HepG2 (cell line): ENCODE measurements at regions not wholly inside any gene's neighbourhood (a gene's known extent, or its start where the extent isn't known, plus 50 kb on each side); places are given as distances from the start of the nearest gene placed in this dataset.
A peak's percentile ranks its signal among the peaks of the same experiment; 100 is the strongest.

Source experiments
- ATF6 ChIP-seq: sonication (generic); formaldehyde crosslinking; conservative IDR thresholded peaks from 2 replicates; pipeline ENCODE4 v1.4.0; 2020; ENCODE audit warnings: missing genetic modification reagents
- BCL3 ChIP-seq: sonication (generic); formaldehyde crosslinking; IDR thresholded peaks from 2 replicates; pipeline ENCODE4 v1.5.1; 2020; ENCODE audit warnings: mild to moderate bottlenecking, missing genetic modification reagents, moderate library complexity
- FOXO4 ChIP-seq: sonication (generic); formaldehyde crosslinking; conservative IDR thresholded peaks from 2 replicates; pipeline ENCODE4 v1.8.1; 2023; ENCODE audit warnings: missing genetic modification reagents
- RBM39 ChIP-seq: fragments of 200-400 bp; formaldehyde crosslinking; IDR thresholded peaks from one replicate; pipeline ENCODE4 v1.6.1; 2018; ENCODE audit warnings: antibody characterized with exemption, mild to moderate bottlenecking, low read depth, low read length; ENCODE audit not compliant: poor library complexity, severe bottlenecking
- RFX1 ChIP-seq: fragments of 450-650 bp; IDR thresholded peaks from 2 replicates; pipeline ENCODE4 v1.6.1; 2017
- SIN3B ChIP-seq: fragments of 150-350 bp; IDR thresholded peaks from 2 replicates; pipeline ENCODE4 v1.6.1; 2014; ENCODE audit warnings: low read length
- SNAPC4 ChIP-seq: sonication (generic); formaldehyde crosslinking; IDR thresholded peaks from 2 replicates; pipeline ENCODE4 v1.4.0; 2020; ENCODE audit warnings: mild to moderate bottlenecking, missing genetic modification reagents
- SP1 ChIP-seq, 2 experiments: fragments of 450-650 bp in 1 of 2; sonication (generic) in 1 of 2; formaldehyde crosslinking in 1 of 2; IDR thresholded peaks; 2 replicates each; pipeline versions ENCODE4 v1.4.0 to v1.6.1; 2016 to 2020; ENCODE audit warnings: missing genetic modification reagents in 1 of 2
- STAG1 ChIP-seq: sonication (generic); formaldehyde crosslinking; IDR thresholded peaks from 2 replicates; pipeline ENCODE4 v1.4.0; 2020; ENCODE audit warnings: missing genetic modification reagents
- TOE1 ChIP-seq: sonication (generic); formaldehyde crosslinking; IDR thresholded peaks from 2 replicates; pipeline ENCODE4 v1.4.0; 2020; ENCODE audit warnings: mild to moderate bottlenecking, missing genetic modification reagents
- USF2 ChIP-seq, 2 experiments: sonication (generic) in 1 of 2; formaldehyde crosslinking in 1 of 2; IDR thresholded peaks; 2 replicates each; pipeline versions ENCODE4 v1.5.1 to v1.6.1; 2011 to 2020; ENCODE audit warnings: borderline replicate concordance in 1 of 2, low read depth in 1 of 2, low read length in 1 of 2, mild to moderate bottlenecking in 1 of 2, missing genetic modification reagents in 1 of 2, moderate library complexity in 1 of 2
- ZFP82 ChIP-seq: sonication (generic); formaldehyde crosslinking; IDR thresholded peaks from 2 replicates; pipeline ENCODE4 v1.5.1; 2020; ENCODE audit warnings: mild to moderate bottlenecking, missing genetic modification reagents, borderline replicate concordance
- ZNF414 ChIP-seq: sonication (generic); formaldehyde crosslinking; IDR thresholded peaks from 2 replicates; pipeline ENCODE4 v1.5.0; 2020; ENCODE audit warnings: missing genetic modification reagents

- TF ChIP-seq STAG1 (CRISPR knock-in tag): peak; percentile 98
- no peak for TF ChIP-seq RFX1
- TF ChIP-seq ATF6 (CRISPR knock-in tag): no peak
- no peak for TF ChIP-seq SIN3B
- no peak for TF ChIP-seq SP1 (IDR thresholded peaks at IDR 0.05)
- TF ChIP-seq SP1 (CRISPR knock-in tag; IDR thresholded peaks at IDR 0.05): no peak
- TF ChIP-seq FOXO4 (CRISPR knock-in tag): no peak
- no peak for TF ChIP-seq SNAPC4 (CRISPR knock-in tag)
- TF ChIP-seq ZFP82 (CRISPR knock-in tag): no peak
- peak; percentile 52; the same call in 1 of the 2 replicates for TF ChIP-seq BCL3
- no peak for TF ChIP-seq USF2 (IDR thresholded peaks at IDR 0.05; ENCODE audit: low read depth, low read length)
- TF ChIP-seq USF2 (CRISPR knock-in tag; IDR thresholded peaks at IDR 0.05; ENCODE audit: borderline replicate concordance): no peak; the same call in 1 of the 2 replicates
- TF ChIP-seq RBM39: peak; percentile 71
- TF ChIP-seq TOE1 (CRISPR knock-in tag): no peak
- no peak for TF ChIP-seq ZNF414 (CRISPR knock-in tag)
Measured at GRCh38 chr2:43131051-43131889, 95.1 kb downstream of the ZFP36L2 start (continued).
